MM.1S (cell line): ENCODE measurements at regions not wholly inside any gene's neighbourhood (a gene's known extent, or its start where the extent isn't known, plus 50 kb on each side); places are given as distances from the start of the nearest gene placed in this dataset.

ENCODE experiments used
- EZH2 ChIP-seq: fragments of 300-600 bp; sonication (generic); optimal IDR thresholded peaks from 2 replicates; pipeline ENCODE3; 2017; ENCODE audit warnings: low read depth, mild to moderate bottlenecking, antibody characterized with exemption, low read length, mixed read lengths
- EZH2phosphoT487 ChIP-seq: fragments of 300-600 bp; sonication (generic); IDR thresholded peaks from 2 replicates; pipeline ENCODE4 v1.6.1; 2018; ENCODE audit warnings: antibody characterized with exemption, low read length
- TF ChIP-seq, protein P1 (sequence below): fragments of 300-600 bp; sonication (generic); IDR thresholded peaks from 2 replicates; pipeline ENCODE4 v1.5.1; 2016; ENCODE audit warnings: antibody characterized with exemption, low read length, mixed read lengths

DNA sequence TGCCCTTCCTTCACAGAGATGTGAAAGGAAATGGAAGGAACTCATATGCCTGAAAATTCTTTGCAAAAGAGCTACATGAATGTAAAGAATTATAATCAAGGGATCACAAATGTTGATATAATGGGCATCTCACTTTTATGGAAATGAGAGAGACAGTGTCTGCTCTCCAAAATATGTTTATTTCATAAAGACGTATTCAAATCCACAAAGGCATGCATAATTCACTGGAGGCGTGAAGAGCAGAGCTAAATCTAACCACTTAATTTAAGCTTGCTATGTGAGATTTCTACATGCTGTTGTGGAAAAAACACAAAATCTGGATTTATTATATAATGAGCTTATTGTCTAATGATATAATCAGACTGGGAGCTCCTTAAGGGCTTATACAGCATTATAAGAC lies 469.1 kb downstream of the RAP2B start:
- TF ChIP-seq, protein P1, sequence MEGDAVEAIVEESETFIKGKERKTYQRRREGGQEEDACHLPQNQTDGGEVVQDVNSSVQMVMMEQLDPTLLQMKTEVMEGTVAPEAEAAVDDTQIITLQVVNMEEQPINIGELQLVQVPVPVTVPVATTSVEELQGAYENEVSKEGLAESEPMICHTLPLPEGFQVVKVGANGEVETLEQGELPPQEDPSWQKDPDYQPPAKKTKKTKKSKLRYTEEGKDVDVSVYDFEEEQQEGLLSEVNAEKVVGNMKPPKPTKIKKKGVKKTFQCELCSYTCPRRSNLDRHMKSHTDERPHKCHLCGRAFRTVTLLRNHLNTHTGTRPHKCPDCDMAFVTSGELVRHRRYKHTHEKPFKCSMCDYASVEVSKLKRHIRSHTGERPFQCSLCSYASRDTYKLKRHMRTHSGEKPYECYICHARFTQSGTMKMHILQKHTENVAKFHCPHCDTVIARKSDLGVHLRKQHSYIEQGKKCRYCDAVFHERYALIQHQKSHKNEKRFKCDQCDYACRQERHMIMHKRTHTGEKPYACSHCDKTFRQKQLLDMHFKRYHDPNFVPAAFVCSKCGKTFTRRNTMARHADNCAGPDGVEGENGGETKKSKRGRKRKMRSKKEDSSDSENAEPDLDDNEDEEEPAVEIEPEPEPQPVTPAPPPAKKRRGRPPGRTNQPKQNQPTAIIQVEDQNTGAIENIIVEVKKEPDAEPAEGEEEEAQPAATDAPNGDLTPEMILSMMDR, result no peak
- TF ChIP-seq EZH2, result no peak
- TF ChIP-seq EZH2phosphoT487, result no peak
